Peyer's patch (tissue), 4 donors: ENCODE measurements at regions not wholly inside any gene's neighbourhood (a gene's known extent, or its start where the extent isn't known, plus 50 kb on each side); places are given as distances from the start of the nearest gene placed in this dataset.
"Not testable (repeated sequence)": the region's sequence is repeated elsewhere in the genome, so short reads cannot be mapped to it uniquely, and the experiment has no call there.

Experiments
- DNase-seq, 3 donors: peaks; one replicate each; pipeline ENCODE4 v3.0.0-alpha.2; 2017 to 2019
- H3K27ac ChIP-seq, 4 donors: fragments of 200-600 bp; sonication (generic); one replicate each; pipeline ENCODE4 v1.5.1; 2016 to 2019
- H3K27me3 ChIP-seq, 2 donors: fragments of 200-600 bp; sonication (generic); one replicate each; pipeline ENCODE4 v1.5.1; 2019
- H3K36me3 ChIP-seq, 3 donors: fragments of 200-600 bp; sonication (generic); one replicate each; pipeline ENCODE4 v1.5.1; 2016 to 2019
- H3K4me1 ChIP-seq, 4 donors: fragments of 200-600 bp; sonication (generic); one replicate each; pipeline ENCODE4 v1.5.1; 2016 to 2019
- H3K4me3 ChIP-seq, 4 donors: fragments of 200-600 bp; sonication (generic); 1 replicate in 3 of 4; 2 replicates in 1 of 4; pipeline ENCODE4 v1.5.1; 2016 to 2019; ENCODE audit warnings: mild to moderate bottlenecking in 1 of 4
- H3K9me3 ChIP-seq, 4 donors: fragments of 200-600 bp; sonication (generic); one replicate each; pipeline ENCODE4 v1.5.1; 2016 to 2019; ENCODE audit warnings: mild to moderate bottlenecking in 1 of 4
- POLR2A ChIP-seq, 2 donors: fragments of 450-650 bp; IDR thresholded peaks; one replicate each; pipeline ENCODE4 v1.5.1; 2017; ENCODE audit warnings: antibody characterized with exemption in 2 of 2, mild to moderate bottlenecking in 2 of 2, moderate library complexity in 2 of 2
- TF ChIP-seq, protein P1 (sequence below), 6 experiments: fragments of 450-650 bp in 4 of 6; fragments of 200-600 bp in 2 of 6; sonication (generic) in 1 of 6; IDR thresholded peaks; one replicate each; pipeline ENCODE4 v1.5.1; 2017 to 2019; ENCODE audit warnings: antibody characterized with exemption in 6 of 6, mild to moderate bottlenecking in 3 of 6, moderate library complexity in 1 of 6

GRCh38 chr2:175256806-175257585, 75.5 kb upstream of the ATP5MC3 start:
- Histone ChIP-seq H3K9me3 (no peaks in the 10 kb centered on the region), H3K36me3 (no peaks in the 10 kb centered on the region), H3K4me3 (no peak overlapping the region), H3K4me1 (no peaks in the 10 kb centered on the region), H3K27ac (no peak overlapping the region), H3K27me3 (no peaks in the 10 kb centered on the region)
- DNase-seq: no peak
- TF ChIP-seq POLR2A (IDR thresholded peaks at IDR 0.05): no peak
- TF ChIP-seq, protein P1, sequence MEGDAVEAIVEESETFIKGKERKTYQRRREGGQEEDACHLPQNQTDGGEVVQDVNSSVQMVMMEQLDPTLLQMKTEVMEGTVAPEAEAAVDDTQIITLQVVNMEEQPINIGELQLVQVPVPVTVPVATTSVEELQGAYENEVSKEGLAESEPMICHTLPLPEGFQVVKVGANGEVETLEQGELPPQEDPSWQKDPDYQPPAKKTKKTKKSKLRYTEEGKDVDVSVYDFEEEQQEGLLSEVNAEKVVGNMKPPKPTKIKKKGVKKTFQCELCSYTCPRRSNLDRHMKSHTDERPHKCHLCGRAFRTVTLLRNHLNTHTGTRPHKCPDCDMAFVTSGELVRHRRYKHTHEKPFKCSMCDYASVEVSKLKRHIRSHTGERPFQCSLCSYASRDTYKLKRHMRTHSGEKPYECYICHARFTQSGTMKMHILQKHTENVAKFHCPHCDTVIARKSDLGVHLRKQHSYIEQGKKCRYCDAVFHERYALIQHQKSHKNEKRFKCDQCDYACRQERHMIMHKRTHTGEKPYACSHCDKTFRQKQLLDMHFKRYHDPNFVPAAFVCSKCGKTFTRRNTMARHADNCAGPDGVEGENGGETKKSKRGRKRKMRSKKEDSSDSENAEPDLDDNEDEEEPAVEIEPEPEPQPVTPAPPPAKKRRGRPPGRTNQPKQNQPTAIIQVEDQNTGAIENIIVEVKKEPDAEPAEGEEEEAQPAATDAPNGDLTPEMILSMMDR (IDR thresholded peaks at IDR 0.05): no peak

DNA sequence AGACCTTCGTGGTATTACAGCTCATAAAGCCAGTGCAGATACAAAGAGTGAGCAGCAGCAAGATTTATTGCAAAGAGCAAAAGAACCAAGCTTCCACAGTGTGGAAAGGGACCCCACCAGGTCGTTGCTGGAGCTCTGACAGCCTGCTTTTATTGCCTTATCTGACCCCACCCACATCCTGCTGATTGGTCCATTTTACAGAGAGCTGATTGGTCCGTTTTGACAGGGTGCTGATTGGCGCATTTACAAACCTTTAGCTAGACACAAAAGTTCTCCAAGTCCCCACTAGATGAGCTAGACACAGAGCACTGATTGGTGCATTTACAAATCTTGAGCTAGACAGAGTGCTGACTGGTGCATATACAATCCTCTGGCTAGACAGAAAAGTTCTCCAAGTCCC, 74.9 kb upstream of the ATP5MC3 start:
- H3K4me1 ChIP-seq, DNase-seq, H3K36me3 ChIP-seq, H3K4me3 ChIP-seq, H3K9me3 ChIP-seq, H3K27me3 ChIP-seq, H3K27ac ChIP-seq: not testable (repeated sequence)

DNA sequence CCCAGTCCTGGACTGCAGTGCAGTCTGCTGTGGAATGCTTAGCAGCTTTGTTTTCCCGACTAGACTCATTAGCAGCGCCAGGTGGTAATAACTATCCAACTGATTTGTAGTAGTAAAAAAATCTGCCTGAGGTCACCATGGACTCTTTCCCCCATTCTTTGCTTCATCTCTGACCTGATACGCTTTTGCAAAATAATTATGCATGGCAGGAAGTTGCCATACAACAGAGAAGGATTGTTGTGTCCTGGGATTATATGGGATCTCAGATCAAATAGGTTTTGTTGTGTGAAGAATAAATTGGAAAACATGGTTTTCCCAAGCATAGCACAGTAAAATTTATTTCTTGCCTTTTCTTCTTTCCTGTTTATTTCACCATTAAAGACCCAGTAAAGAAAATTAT, 72.4 kb upstream of the ATP5MC3 start:
- Histone ChIP-seq H3K27ac (no peak overlapping the region), H3K36me3 (no peaks in the 10 kb centered on the region), H3K9me3 (no peaks in the 10 kb centered on the region), H3K4me1 (no peaks in the 10 kb centered on the region), H3K4me3 (no peak overlapping the region), H3K27me3 (no peaks in the 10 kb centered on the region)
- DNase-seq: no peak
- no peak for TF ChIP-seq POLR2A (IDR thresholded peaks at IDR 0.05)
- TF ChIP-seq, protein P1 (IDR thresholded peaks at IDR 0.05): no peak

DNA sequence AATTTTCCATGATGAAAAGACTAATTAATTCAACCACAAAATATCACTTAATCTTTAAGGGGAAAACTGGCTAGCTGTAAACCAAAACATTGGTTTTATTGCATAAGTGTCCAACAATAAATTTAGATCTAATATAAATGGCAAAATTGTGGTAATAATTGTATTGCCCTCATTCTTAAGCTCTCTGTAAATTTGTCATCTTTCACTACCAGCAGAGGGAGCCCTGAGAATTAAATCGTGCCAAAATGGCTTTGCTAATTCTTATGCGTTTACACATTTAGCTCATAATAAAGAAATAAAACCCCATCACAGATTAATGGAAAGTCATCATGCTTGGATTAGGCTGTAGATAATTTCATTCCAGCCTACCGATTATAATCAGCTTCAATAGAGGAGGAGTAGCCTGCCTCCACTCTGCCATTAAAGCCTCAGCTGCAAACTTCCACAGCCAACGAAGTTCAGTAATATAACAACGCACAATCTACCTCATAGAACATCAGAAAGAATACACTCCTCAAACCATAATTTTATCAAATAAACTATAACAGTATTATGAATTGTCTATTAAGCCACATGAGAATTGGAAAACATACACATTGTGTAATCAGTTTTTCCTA, 70.0 kb upstream of the ATP5MC3 start:
- no peak overlapping the region for H3K4me3 ChIP-seq
- no peak for TF ChIP-seq POLR2A (IDR thresholded peaks at IDR 0.05)
- TF ChIP-seq, protein P1 (IDR thresholded peaks at IDR 0.05): peak in 5 of 6 experiments; percentile 32 to 59 (median 56)
- H3K36me3 ChIP-seq: no peaks in the 10 kb centered on the region
- no peak for DNase-seq
- no peaks in the 10 kb centered on the region for H3K9me3 ChIP-seq
- H3K27ac ChIP-seq: no peak overlapping the region
- H3K27me3 ChIP-seq: no peaks in the 10 kb centered on the region
- no peaks in the 10 kb centered on the region for H3K4me1 ChIP-seq

DNA sequence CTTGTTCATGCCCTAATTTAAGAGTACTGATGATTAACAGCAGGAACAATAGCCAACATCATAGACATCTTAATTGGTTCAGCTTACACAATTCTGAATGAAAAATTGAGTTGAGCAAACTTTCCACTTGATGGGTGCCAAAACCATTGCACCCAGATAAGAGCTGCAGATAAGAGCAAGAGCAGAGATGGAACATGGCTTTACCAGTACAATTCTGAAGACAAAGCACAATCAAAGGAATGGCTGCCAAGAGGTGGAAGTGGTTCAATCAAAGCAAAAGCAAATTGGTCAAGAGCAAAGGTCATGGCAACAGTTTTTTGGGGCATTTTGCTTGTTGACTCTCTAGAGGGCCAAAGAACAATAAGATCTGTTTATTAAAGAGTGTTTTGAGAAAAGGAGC, 65.6 kb upstream of the ATP5MC3 start:
- Histone ChIP-seq H3K36me3 (no peaks in the 10 kb centered on the region), H3K27me3 (no peaks in the 10 kb centered on the region), H3K9me3 (no peaks in the 10 kb centered on the region), H3K4me3 (no peak overlapping the region), H3K4me1 (no peaks in the 10 kb centered on the region), H3K27ac (no peak overlapping the region)
- no peak for DNase-seq
- TF ChIP-seq POLR2A (IDR thresholded peaks at IDR 0.05): no peak
- TF ChIP-seq, protein P1 (IDR thresholded peaks at IDR 0.05): no peak

DNA sequence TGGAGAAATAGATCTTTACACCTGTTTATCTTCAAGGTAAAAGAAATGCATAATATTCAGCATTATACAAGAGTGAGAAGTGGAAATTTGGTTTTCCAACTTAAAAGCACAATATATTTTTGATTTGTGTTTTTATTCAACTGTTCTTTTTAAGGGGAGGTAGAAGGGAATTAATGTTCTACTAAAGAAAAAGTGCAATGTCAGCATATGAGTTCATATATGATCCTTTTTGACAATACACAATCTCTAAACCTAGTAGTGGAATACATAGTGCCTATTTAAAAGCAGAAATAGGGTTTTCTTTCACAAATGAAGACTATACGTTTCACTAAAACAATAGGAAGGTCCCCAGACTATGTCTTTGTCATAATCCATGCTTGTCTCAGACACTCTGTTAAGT, 63.2 kb upstream of the ATP5MC3 start:
- no peak overlapping the region for H3K4me3 ChIP-seq
- DNase-seq: no peak
- H3K36me3 ChIP-seq: no peaks in the 10 kb centered on the region
- TF ChIP-seq, protein P1 (IDR thresholded peaks at IDR 0.05): no peak
- TF ChIP-seq POLR2A (IDR thresholded peaks at IDR 0.05): no peak
- H3K4me1 ChIP-seq: no peaks in the 10 kb centered on the region
- no peak overlapping the region for H3K27ac ChIP-seq
- no peaks in the 10 kb centered on the region for H3K27me3 ChIP-seq
- no peaks in the 10 kb centered on the region for H3K9me3 ChIP-seq
